K562 (cell line): ENCODE measurements at regions not wholly inside any gene's neighbourhood (a gene's known extent, or its start where the extent isn't known, plus 50 kb on each side); places are given as distances from the start of the nearest gene placed in this dataset.

Experiments
- ATAC-seq: fragments of 200-7000 bp; cut with Tn5 transposase; 3 replicates; pipeline ENCODE4 v1.9.1; 2020; ENCODE audit warnings: moderate library complexity
- BruUV-seq: library from RNA; stranded (reverse); fragments of 400-500 nt; replicated peaks from 2 replicates; lab custom pipeline; 2021; lab: Mats Ljungman, UMichigan
- CTCF ChIA-PET: fragments of 300-600 bp; formaldehyde crosslinking; extraction: SDS; loops from one replicate; lab custom pipeline; 2021; ENCODE audit warnings: low intra/inter-chr PET ratio; lab: Yijun Ruan, JAX
- POLR2A ChIA-PET: fragments of 300-600, 350-650 bp; sonication (Branson Sonifier 250); formaldehyde crosslinking; extraction: SDS; loops from one replicate; lab custom pipeline; 2021; ENCODE audit warnings: antibody characterized with exemption, inconsistent platforms; lab: Yijun Ruan, JAX
- DNase-seq, 4 experiments: peaks; one replicate each; pipeline versions ENCODE4 v3.0.0 to v3.0.0-alpha.2; 2011 to 2018; ENCODE audit warnings: low spot score in 3 of 4, mixed read lengths in 3 of 4; ENCODE audit errors: extremely low read depth in 1 of 4
- FAIRE-seq: peaks from 2 replicates; lab custom pipeline; 2011; peaks lifted over from hg19 to GRCh38; lab: Jason Lieb, UNC
- H2AFZ ChIP-seq: 2 replicates; pipeline ENCODE4 v1.6.0; 2011; ENCODE audit warnings: low read depth, low read length, control low read depth, inconsistent platforms
- H3K27ac ChIP-seq: fragments of 200-600 bp; 3 replicates; pipeline ENCODE4 v1.8.0; 2011; ENCODE audit warnings: low read depth, mild to moderate bottlenecking, control low read depth, inconsistent platforms, low read length, moderate library complexity, mixed read lengths; ENCODE audit errors: extremely low read depth
- H3K27me3 ChIP-seq, 2 experiments: fragments of 300-600 bp in 1 of 2; 2 replicates in 1 of 2; 3 replicates in 1 of 2; pipeline versions ENCODE4 v1.6.0 to v1.8.0; 2011; ENCODE audit warnings: inconsistent platforms in 2 of 2, low read length in 2 of 2, mild to moderate bottlenecking in 1 of 2, mixed read lengths in 1 of 2, moderate library complexity in 1 of 2; ENCODE audit not compliant: control insufficient read depth in 2 of 2, insufficient read depth in 2 of 2
- H3K36me3 ChIP-seq: fragments of 300-600 bp; 3 replicates; pipeline ENCODE4 v1.8.0; 2011; ENCODE audit warnings: mild to moderate bottlenecking, low read length, inconsistent platforms; ENCODE audit not compliant: control insufficient read depth, insufficient read depth
- H3K4me1 ChIP-seq, 2 experiments: fragments of 200-600 bp in 1 of 2; replicated peaks in 1 of 2; 2 replicates in 1 of 2; 3 replicates in 1 of 2; pipeline versions ENCODE4 v1.5.1 to v1.8.0; 2011; ENCODE audit warnings: inconsistent platforms in 2 of 2, low read length in 2 of 2, mild to moderate bottlenecking in 1 of 2, mixed read lengths in 1 of 2, moderate library complexity in 1 of 2; ENCODE audit not compliant: control insufficient read depth in 2 of 2, insufficient read depth in 2 of 2
- H3K4me2 ChIP-seq: 2 replicates; pipeline ENCODE4 v1.6.1; 2011; ENCODE audit warnings: low read length, control low read depth, inconsistent platforms, mixed read lengths; ENCODE audit not compliant: insufficient read depth
- H3K4me3 ChIP-seq: fragments of 200-600 bp; sonication (generic), shearing (Covaris generic); 2 replicates; pipeline ENCODE4 v1.5.1; 2016; ENCODE audit warnings: control low read depth, inconsistent platforms
- H3K79me2 ChIP-seq: fragments of 200-600 bp; 3 replicates; pipeline ENCODE4 v1.8.0; 2011; ENCODE audit warnings: low read length, inconsistent platforms; ENCODE audit not compliant: control insufficient read depth, insufficient read depth
- H3K9ac ChIP-seq, 2 experiments: 2 replicates each; pipeline versions ENCODE4 v1.6.0 to v1.6.1; 2011; ENCODE audit warnings: low read depth in 2 of 2, low read length in 2 of 2, control low read depth in 1 of 2, inconsistent platforms in 1 of 2, mild to moderate bottlenecking in 1 of 2, mixed read lengths in 1 of 2; ENCODE audit not compliant: insufficient read depth in 1 of 2
- H3K9me1 ChIP-seq: one replicate; pipeline ENCODE4 v1.6.0; 2011; ENCODE audit warnings: inconsistent platforms, mild to moderate bottlenecking, low read length, moderate library complexity; ENCODE audit not compliant: control insufficient read depth, insufficient read depth
- H3K9me3 ChIP-seq: replicated peaks from 2 replicates; pipeline ENCODE4 v1.5.1; 2011; ENCODE audit warnings: low read depth, low read length, inconsistent platforms; ENCODE audit not compliant: control insufficient read depth, insufficient read depth
- H4K20me1 ChIP-seq: replicated peaks from 2 replicates; pipeline ENCODE4 v1.6.1; 2011; ENCODE audit warnings: low read length, inconsistent platforms, mixed read lengths; ENCODE audit not compliant: control insufficient read depth, insufficient read depth
- CBX1 ChIP-seq: sonication (generic); IDR thresholded peaks from 2 replicates; pipeline ENCODE4 v1.6.1; 2016; ENCODE audit warnings: antibody characterized with exemption, low read depth, mild to moderate bottlenecking
- HDGF ChIP-seq: fragments of 450-650 bp; IDR thresholded peaks from 2 replicates; pipeline ENCODE4 v1.6.1; 2016
- MAZ ChIP-seq, 2 experiments: fragments of 450-650 bp in 1 of 2; sonication (generic) in 1 of 2; formaldehyde crosslinking; IDR thresholded peaks in 1 of 2; conservative IDR thresholded peaks in 1 of 2; 2 replicates each; pipeline versions ENCODE4 v1.4.0 to v1.5.0; 2020; ENCODE audit warnings: mild to moderate bottlenecking in 1 of 2, missing genetic modification reagents in 1 of 2
- POLR2B ChIP-seq: fragments of 450-650 bp; IDR thresholded peaks from 2 replicates; pipeline ENCODE4 v1.6.1; 2018; ENCODE audit warnings: low read depth; ENCODE audit not compliant: partially characterized antibody
- PRPF4 ChIP-seq: fragments of 200-400 bp; formaldehyde crosslinking; IDR thresholded peaks from one replicate; pipeline ENCODE4 v1.6.1; 2017; ENCODE audit warnings: low read length, low read depth, mild to moderate bottlenecking; ENCODE audit not compliant: insufficient read depth, poor library complexity, severe bottlenecking
- RNF2 ChIP-seq: sonication (generic); IDR thresholded peaks from 2 replicates; pipeline ENCODE4 v1.6.1; 2016
- XRCC3 ChIP-seq: fragments of 450-650 bp; IDR thresholded peaks from 2 replicates; pipeline ENCODE4 v1.6.1; 2017; ENCODE audit warnings: mild to moderate bottlenecking, moderate library complexity
- WGBS: fragments of 100-300 bp; shearing (Covaris generic); methylation state at CpG from one replicate; pipeline ENCODE4 v1.1.6; 2016; ENCODE audit warnings: low coverage, mixed read lengths; ENCODE audit not compliant: insufficient coverage; ENCODE audit errors: missing lambda C conversion rate; 5-methylcytosine and 5-hydroxymethylcytosine counted together
- in situ Hi-C: fragments of 300-500 bp; cut with MboI; formaldehyde crosslinking; loops from 4 replicates; pipeline ENCODE4 v1.15.0; 2018; ENCODE audit warnings: inconsistent platforms, mixed read lengths
- intact Hi-C: fragments of 100-400 bp; cut with micrococcal nuclease; formaldehyde crosslinking; loops from 2 replicates; pipeline ENCODE4 v1.14.2; 2022
- TF ChIP-seq, protein P1 (sequence below): fragments of 450-650 bp; IDR thresholded peaks from 2 replicates; pipeline ENCODE4 v1.6.1; 2018; ENCODE audit not compliant: partially characterized antibody
- TF ChIP-seq, protein P2 (sequence below), 2 experiments: fragments of 450-650 bp; conservative IDR thresholded peaks; 2 replicates each; pipeline ENCODE4 v1.6.1; 2017; ENCODE audit warnings: mild to moderate bottlenecking in 2 of 2, moderate library complexity in 2 of 2
- TF ChIP-seq, protein P3 (sequence below): fragments of 450-650 bp; formaldehyde crosslinking; IDR thresholded peaks from 2 replicates; pipeline ENCODE4 v1.4.0; 2022; ENCODE audit warnings: missing genetic modification characterization
- TF ChIP-seq, protein P4 (sequence below): fragments of 250-450 bp; sonication (Bioruptor Pico); IDR thresholded peaks from 2 replicates; pipeline ENCODE4 v1.8.0; 2022; ENCODE audit warnings: moderate library complexity, mild to moderate bottlenecking, inconsistent platforms

DNA sequence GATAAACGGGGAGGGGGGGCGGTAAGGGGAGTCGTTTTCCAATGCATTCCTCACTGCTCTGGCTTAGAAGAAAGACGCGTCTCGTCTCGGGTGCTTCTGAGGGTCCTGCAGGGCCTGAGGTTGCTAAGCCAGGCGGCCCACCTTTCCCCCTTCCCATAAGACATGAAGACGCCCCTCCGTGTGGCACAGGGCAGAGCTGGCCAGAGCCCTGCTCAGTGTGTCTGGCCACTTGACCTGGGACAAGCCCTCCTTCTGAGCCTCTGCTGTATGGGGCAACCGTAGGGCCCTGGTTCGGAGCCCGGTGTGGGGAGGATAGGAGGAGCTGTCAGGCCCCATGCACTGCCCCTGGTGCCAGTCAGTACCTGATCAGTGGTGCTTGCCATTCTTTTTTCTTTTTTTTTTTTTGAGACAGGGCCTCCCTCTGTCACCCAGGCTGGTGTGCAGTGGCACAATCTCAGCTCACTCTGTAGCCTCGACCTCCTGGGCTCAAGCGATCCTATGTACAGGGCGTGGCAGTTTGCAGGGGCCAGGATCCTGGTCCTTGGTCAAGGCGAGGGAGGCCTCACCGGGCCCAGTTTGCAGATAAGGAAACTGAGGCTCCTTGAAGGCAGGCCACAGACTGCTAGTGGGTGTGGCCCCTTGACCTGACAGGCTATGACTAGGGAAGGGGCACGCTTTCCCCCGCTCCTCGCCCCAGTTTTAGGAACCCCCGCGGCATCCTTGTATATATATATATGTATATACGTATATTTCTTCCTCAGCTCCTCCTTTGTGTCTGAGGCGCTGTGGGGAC lies 172.3 kb upstream of the IER5L start:
- POLR2A ChIA-PET = no interaction called here
- BruUV-seq = no TSS peak
- H3K4me2 ChIP-seq = no peak overlapping the region

More for the DNA sequence above, 172.3 kb upstream of the IER5L start:
- no peak overlapping the region for H3K9ac ChIP-seq
- TF ChIP-seq HDGF = no peak
- TF ChIP-seq PRPF4 = no peak
- TF ChIP-seq, protein P1, sequence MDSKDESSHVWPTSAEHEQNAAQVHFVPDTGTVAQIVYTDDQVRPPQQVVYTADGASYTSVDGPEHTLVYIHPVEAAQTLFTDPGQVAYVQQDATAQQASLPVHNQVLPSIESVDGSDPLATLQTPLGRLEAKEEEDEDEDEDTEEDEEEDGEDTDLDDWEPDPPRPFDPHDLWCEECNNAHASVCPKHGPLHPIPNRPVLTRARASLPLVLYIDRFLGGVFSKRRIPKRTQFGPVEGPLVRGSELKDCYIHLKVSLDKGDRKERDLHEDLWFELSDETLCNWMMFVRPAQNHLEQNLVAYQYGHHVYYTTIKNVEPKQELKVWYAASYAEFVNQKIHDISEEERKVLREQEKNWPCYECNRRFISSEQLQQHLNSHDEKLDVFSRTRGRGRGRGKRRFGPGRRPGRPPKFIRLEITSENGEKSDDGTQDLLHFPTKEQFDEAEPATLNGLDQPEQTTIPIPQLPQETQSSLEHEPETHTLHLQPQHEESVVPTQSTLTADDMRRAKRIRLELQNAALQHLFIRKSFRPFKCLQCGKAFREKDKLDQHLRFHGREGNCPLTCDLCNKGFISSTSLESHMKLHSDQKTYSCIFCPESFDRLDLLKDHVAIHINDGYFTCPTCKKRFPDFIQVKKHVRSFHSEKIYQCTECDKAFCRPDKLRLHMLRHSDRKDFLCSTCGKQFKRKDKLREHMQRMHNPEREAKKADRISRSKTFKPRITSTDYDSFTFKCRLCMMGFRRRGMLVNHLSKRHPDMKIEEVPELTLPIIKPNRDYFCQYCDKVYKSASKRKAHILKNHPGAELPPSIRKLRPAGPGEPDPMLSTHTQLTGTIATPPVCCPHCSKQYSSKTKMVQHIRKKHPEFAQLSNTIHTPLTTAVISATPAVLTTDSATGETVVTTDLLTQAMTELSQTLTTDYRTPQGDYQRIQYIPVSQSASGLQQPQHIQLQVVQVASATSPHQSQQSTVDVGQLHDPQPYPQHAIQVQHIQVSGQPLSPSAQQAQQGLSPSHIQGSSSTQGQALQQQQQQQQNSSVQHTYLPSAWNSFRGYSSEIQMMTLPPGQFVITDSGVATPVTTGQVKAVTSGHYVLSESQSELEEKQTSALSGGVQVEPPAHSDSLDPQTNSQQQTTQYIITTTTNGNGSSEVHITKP = no peak
- no peak for TF ChIP-seq POLR2B
- no peak for TF ChIP-seq MAZ (CRISPR knock-in tag; conservative IDR thresholded peaks at IDR 0.05 in 1 of 2, IDR thresholded peaks at IDR 0.05 in 1 of 2)
- no peak for TF ChIP-seq XRCC3
- TF ChIP-seq, protein P2, sequence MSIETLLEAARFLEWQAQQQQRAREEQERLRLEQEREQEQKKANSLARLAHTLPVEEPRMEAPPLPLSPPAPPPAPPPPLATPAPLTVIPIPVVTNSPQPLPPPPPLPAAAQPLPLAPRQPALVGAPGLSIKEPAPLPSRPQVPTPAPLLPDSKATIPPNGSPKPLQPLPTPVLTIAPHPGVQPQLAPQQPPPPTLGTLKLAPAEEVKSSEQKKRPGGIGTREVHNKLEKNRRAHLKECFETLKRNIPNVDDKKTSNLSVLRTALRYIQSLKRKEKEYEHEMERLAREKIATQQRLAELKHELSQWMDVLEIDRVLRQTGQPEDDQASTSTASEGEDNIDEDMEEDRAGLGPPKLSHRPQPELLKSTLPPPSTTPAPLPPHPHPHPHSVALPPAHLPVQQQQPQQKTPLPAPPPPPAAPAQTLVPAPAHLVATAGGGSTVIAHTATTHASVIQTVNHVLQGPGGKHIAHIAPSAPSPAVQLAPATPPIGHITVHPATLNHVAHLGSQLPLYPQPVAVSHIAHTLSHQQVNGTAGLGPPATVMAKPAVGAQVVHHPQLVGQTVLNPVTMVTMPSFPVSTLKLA (conservative IDR thresholded peaks at IDR 0.05) = no peak
- TF ChIP-seq CBX1 = no peak
- TF ChIP-seq RNF2 = no peak
- TF ChIP-seq, protein P3, sequence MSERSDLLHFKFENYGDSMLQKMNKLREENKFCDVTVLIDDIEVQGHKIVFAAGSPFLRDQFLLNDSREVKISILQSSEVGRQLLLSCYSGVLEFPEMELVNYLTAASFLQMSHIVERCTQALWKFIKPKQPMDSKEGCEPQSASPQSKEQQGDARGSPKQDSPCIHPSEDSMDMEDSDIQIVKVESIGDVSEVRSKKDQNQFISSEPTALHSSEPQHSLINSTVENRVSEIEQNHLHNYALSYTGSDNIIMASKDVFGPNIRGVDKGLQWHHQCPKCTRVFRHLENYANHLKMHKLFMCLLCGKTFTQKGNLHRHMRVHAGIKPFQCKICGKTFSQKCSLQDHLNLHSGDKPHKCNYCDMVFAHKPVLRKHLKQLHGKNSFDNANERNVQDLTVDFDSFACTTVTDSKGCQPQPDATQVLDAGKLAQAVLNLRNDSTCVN (CRISPR knock-in tag) = no peak
- TF ChIP-seq, protein P4, sequence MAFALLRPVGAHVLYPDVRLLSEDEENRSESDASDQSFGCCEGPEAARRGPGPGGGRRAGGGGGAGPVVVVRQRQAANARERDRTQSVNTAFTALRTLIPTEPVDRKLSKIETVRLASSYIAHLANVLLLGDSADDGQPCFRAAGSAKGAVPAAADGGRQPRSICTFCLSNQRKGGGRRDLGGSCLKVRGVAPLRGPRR (CRISPR knock-in tag) = no peak
- 40% methylated on average over 18 of the region's 25 CpGs for WGBS
- H3K9me3 ChIP-seq = no peaks in the 10 kb centered on the region
- CTCF ChIA-PET = no interaction called here
- no peaks in the 10 kb centered on the region; the same call in 1 of the 2 replicates for H4K20me1 ChIP-seq
- no peaks in the 10 kb centered on the region for H3K9me1 ChIP-seq
- DNase-seq (no peak), ATAC-seq (no peak), FAIRE-seq (no peak)
- H2AFZ ChIP-seq = no peak overlapping the region
- H3K4me3 ChIP-seq = no peak overlapping the region
- in situ Hi-C loops = no loop called here
- no peaks in the 10 kb centered on the region for H3K36me3 ChIP-seq
- H3K4me1 ChIP-seq = peaks cover 6 to 20% of the 10 kb centered on the region in 2 experiments; a peak in 3 of 5 replicates
- intact Hi-C loops = no loop called here
- peaks cover 0 to 5% of the 10 kb centered on the region in 2 experiments; a peak in 3 of 5 replicates for H3K27me3 ChIP-seq
- no peak overlapping the region for H3K27ac ChIP-seq
- H3K79me2 ChIP-seq = no peaks in the 10 kb centered on the region
